Adrenal gland (tissue), 9 donors: ENCODE measurements at regions not wholly inside any gene's neighbourhood (a gene's known extent, or its start where the extent isn't known, plus 50 kb on each side); places are given as distances from the start of the nearest gene placed in this dataset.

Experiments
- DNase-seq, 7 donors: peaks; one replicate each; pipeline ENCODE4 v3.0.0-alpha.2; 2019 to 2020
- H3K27ac ChIP-seq, 5 donors: fragments of 200-600 bp; sonication (generic) in 4 of 5; 1 replicate in 3 of 5; 2 replicates in 2 of 5; pipeline versions ENCODE4 v1.5.1 to v1.8.0; 2016 to 2020; ENCODE audit warnings: mild to moderate bottlenecking in 1 of 5
- H3K27me3 ChIP-seq: fragments of 200-600 bp; 2 replicates; pipeline ENCODE4 v1.8.0; 2021
- H3K36me3 ChIP-seq, 2 donors: fragments of 200-600 bp; replicated peaks in 1 of 2; 1 replicate in 1 of 2; 2 replicates in 1 of 2; pipeline versions ENCODE4 v1.5.1 to v1.8.0; 2018 to 2022
- H3K4me1 ChIP-seq, 2 donors: fragments of 200-600 bp; replicated peaks in 1 of 2; 1 replicate in 1 of 2; 2 replicates in 1 of 2; pipeline versions ENCODE4 v1.5.1 to v1.8.0; 2018 to 2021
- H3K4me3 ChIP-seq, 4 donors: fragments of 200-600 bp; sonication (generic) in 3 of 4; one replicate each; pipeline ENCODE4 v1.5.1; 2016 to 2018
- H3K9me3 ChIP-seq, 3 donors: fragments of 200-600 bp; sonication (generic) in 1 of 3; replicated peaks in 1 of 3; 1 replicate in 2 of 3; 2 replicates in 1 of 3; pipeline versions ENCODE4 v1.5.1 to v1.8.0; 2016 to 2021
- CTCF ChIP-seq, 6 experiments: fragments of 450-650 bp in 4 of 6; fragments of 200-600 bp in 2 of 6; sonication (generic) in 1 of 6; IDR thresholded peaks; 1 replicate in 5 of 6; 2 replicates in 1 of 6; pipeline versions ENCODE4 v1.5.1 to v1.8.0; 2016 to 2021; ENCODE audit warnings: antibody characterized with exemption in 6 of 6, mild to moderate bottlenecking in 2 of 6, moderate library complexity in 1 of 6
- POLR2A ChIP-seq, 2 donors: fragments of 450-650 bp; IDR thresholded peaks; one replicate each; pipeline ENCODE4 v1.6.1; 2017; ENCODE audit warnings: antibody characterized with exemption in 2 of 2, mild to moderate bottlenecking in 2 of 2, moderate library complexity in 1 of 2
- WGBS, 4 donors: extraction: QIAGEN DNeasy Blood & Tissue Kit in 2 of 4; methylation state at CpG; one replicate each; pipeline versions ENCODE4 v1.1.5 to v1.1.7; 2013 to 2017; 5-methylcytosine and 5-hydroxymethylcytosine counted together
- intact Hi-C, 2 donors: fragments of 100-400 bp; cut with DNase I; formaldehyde crosslinking; loops; one replicate each; pipeline versions ENCODE4 v1.14.1 to v1.15.0; 2022 to 2023
- donor health status: healthy with polysubstance abuse.
- donor health status: Bipolar disorder and iron deficiency.
- donor health status: DM: yes; HTN: yes; CAD: no.
- donor health status: DM: no; HTN: no; CAD: no.
- donor health status: DM: no; HTN: no; CAD: no.

- DNase-seq = no peak
- Histone ChIP-seq H3K36me3 (no peaks in the 10 kb centered on the region), H3K9me3 (no peaks in the 10 kb centered on the region), H3K27ac (no peak overlapping the region), H3K4me3 (no peak overlapping the region), H3K4me1 (no peaks in the 10 kb centered on the region), H3K27me3 (no peaks in the 10 kb centered on the region)
- TF ChIP-seq CTCF (IDR thresholded peaks at IDR 0.05) (no peak), POLR2A (IDR thresholded peaks at IDR 0.05) (no peak)
- intact Hi-C loops = no loop called here
- 54 to 71% (median 64%) methylated on average over 1 of the region's 1 CpG for WGBS, 4 donors
Measured at GRCh38 chr4:115923152-115923551, 809.7 kb upstream of the NDST4 start.

- Histone ChIP-seq H3K9me3 (no peaks in the 10 kb centered on the region), H3K27me3 (no peaks in the 10 kb centered on the region), H3K36me3 (no peaks in the 10 kb centered on the region), H3K4me3 (no peak overlapping the region), H3K4me1 (no peaks in the 10 kb centered on the region), H3K27ac (no peak overlapping the region)
- intact Hi-C loops = no loop called here
- DNase-seq = no peak
- WGBS, 4 donors = 85 to 92% (median 89%) methylated on average over 11 to 18 of the region's 18 CpGs
- no peak for TF ChIP-seq POLR2A (IDR thresholded peaks at IDR 0.05)
- no peak for TF ChIP-seq CTCF (IDR thresholded peaks at IDR 0.05)
Measured at GRCh38 chr4:115920637-115921036, 807.2 kb upstream of the NDST4 start.

DNA sequence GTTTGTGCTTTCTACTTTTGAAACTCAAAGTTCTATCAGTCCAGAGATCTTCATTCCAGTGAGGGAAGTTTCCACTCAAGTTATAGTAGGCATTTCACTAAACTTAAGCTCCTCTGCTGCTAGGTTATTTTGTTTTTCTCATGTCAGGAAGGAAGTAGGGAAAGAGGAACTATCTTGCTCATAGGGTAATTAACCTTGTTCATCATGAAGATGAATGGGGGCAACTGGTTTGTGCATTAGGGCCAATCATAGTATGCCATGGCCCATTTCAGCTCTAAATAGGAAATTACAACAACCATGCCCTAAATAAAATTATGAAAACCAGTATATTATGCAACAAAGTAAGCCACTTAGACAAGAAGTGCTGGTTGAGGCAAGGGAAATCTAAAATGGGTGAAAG, 804.7 kb upstream of the NDST4 start:
- DNase-seq = no peak
- no peaks in the 10 kb centered on the region for H3K9me3 ChIP-seq
- H3K27me3 ChIP-seq = no peaks in the 10 kb centered on the region
- H3K36me3 ChIP-seq = no peaks in the 10 kb centered on the region
- no peak overlapping the region for H3K27ac ChIP-seq
- no peaks in the 10 kb centered on the region for H3K4me1 ChIP-seq
- intact Hi-C loops = no loop called here
- H3K4me3 ChIP-seq = no peak overlapping the region
- no peak for TF ChIP-seq POLR2A (IDR thresholded peaks at IDR 0.05)
- TF ChIP-seq CTCF (IDR thresholded peaks at IDR 0.05) = no peak

- no peak overlapping the region for H3K27ac ChIP-seq
- no peak overlapping the region for H3K4me3 ChIP-seq
- no peak for TF ChIP-seq POLR2A (IDR thresholded peaks at IDR 0.05)
- no peak for TF ChIP-seq CTCF (IDR thresholded peaks at IDR 0.05)
- no peaks in the 10 kb centered on the region for H3K27me3 ChIP-seq
- DNase-seq = no peak
- H3K9me3 ChIP-seq = no peaks in the 10 kb centered on the region
- H3K4me1 ChIP-seq = no peaks in the 10 kb centered on the region
- intact Hi-C loops = no loop called here
- WGBS, 4 donors = 26 to 44% (median 41%) methylated on average over 2 of the region's 2 CpGs
- no peaks in the 10 kb centered on the region for H3K36me3 ChIP-seq
Measured at GRCh38 chr4:115906428-115906827, 793.0 kb upstream of the NDST4 start.
